WERI-Rb-1 (cell line): ENCODE measurements at regions not wholly inside any gene's neighbourhood (a gene's known extent, or its start where the extent isn't known, plus 50 kb on each side); places are given as distances from the start of the nearest gene placed in this dataset.
A peak's percentile ranks its signal among the peaks of the same experiment; 100 is the strongest.
"Not testable (repeated sequence)": the region's sequence is repeated elsewhere in the genome, so short reads cannot be mapped to it uniquely, and the experiment has no call there.

Experiments
- DNase-seq: peaks from one replicate; pipeline ENCODE4 v3.0.0-alpha.2; 2020
- H3K27ac ChIP-seq: fragments of 250-450 bp; sonication (Bioruptor Pico); 2 replicates; pipeline ENCODE4 v1.5.1; 2020; ENCODE audit warnings: mild to moderate bottlenecking, moderate library complexity
- H3K27me3 ChIP-seq: fragments of 250-450 bp; sonication (Bioruptor Pico); 2 replicates; pipeline ENCODE4 v1.5.1; 2021; ENCODE audit warnings: mild to moderate bottlenecking, low read depth, moderate library complexity; ENCODE audit not compliant: insufficient read depth, severe bottlenecking
- H3K36me3 ChIP-seq: fragments of 250-450 bp; sonication (Bioruptor Pico); 2 replicates; pipeline ENCODE4 v1.5.1; 2020; ENCODE audit warnings: mild to moderate bottlenecking, moderate library complexity
- H3K4me3 ChIP-seq: 2 replicates; pipeline ENCODE4 v1.5.1; 2011; ENCODE audit warnings: low read depth, mild to moderate bottlenecking, control low read depth, low read length
- H3K9me3 ChIP-seq: fragments of 250-450 bp; sonication (Bioruptor Pico); 2 replicates; pipeline ENCODE4 v1.5.1; 2021; ENCODE audit warnings: mild to moderate bottlenecking, moderate library complexity; ENCODE audit not compliant: severe bottlenecking
- CTCF ChIP-seq: IDR thresholded peaks from 2 replicates; pipeline ENCODE4 v1.5.1; 2011; ENCODE audit warnings: low read depth, mild to moderate bottlenecking, control low read depth, inconsistent platforms, low read length

- no peak for DNase-seq
- Histone ChIP-seq H3K4me3 (no peak overlapping the region), H3K27ac (no peak overlapping the region), H3K9me3 (no peaks in the 10 kb centered on the region), H3K36me3 (no peaks in the 10 kb centered on the region), H3K27me3 (peaks cover 28% of the 10 kb centered on the region)
- no peak for TF ChIP-seq CTCF
These were observed 178.6 kb upstream of the TBL1X start for GRCh38 chrX:9286234-9286633.

- Histone ChIP-seq H3K36me3 (no peaks in the 10 kb centered on the region), H3K27me3 (peaks cover 28% of the 10 kb centered on the region), H3K9me3 (no peaks in the 10 kb centered on the region), H3K27ac (no peak overlapping the region), H3K4me3 (no peak overlapping the region)
- TF ChIP-seq CTCF: no peak
- no peak for DNase-seq
These were observed 173.2 kb upstream of the TBL1X start for GRCh38 chrX:9291629-9292028.

- Histone ChIP-seq H3K27me3 (peaks cover 25% of the 10 kb centered on the region), H3K4me3 (peak overlapping the region; percentile 4; the same call in 1 of the 2 replicates), H3K9me3 (no peaks in the 10 kb centered on the region), H3K36me3 (no peaks in the 10 kb centered on the region), H3K27ac (no peak overlapping the region)
- no peak for TF ChIP-seq CTCF
- DNase-seq: peak; percentile 41
These were observed 171.8 kb upstream of the TBL1X start for GRCh38 chrX:9293051-9293496.

- no peaks in the 10 kb centered on the region for H3K9me3 ChIP-seq
- H3K4me3 ChIP-seq: no peak overlapping the region
- H3K27me3 ChIP-seq: peaks cover 21% of the 10 kb centered on the region
- H3K27ac ChIP-seq: no peak overlapping the region
- DNase-seq: no peak
- TF ChIP-seq CTCF: no peak
- no peaks in the 10 kb centered on the region for H3K36me3 ChIP-seq
These were observed 171.0 kb upstream of the TBL1X start for GRCh38 chrX:9293903-9294302.

- H3K9me3 ChIP-seq: no peaks in the 10 kb centered on the region
- no peak for TF ChIP-seq CTCF
- no peak for DNase-seq
- peaks cover 9% of the 10 kb centered on the region for H3K27me3 ChIP-seq
- no peak overlapping the region for H3K4me3 ChIP-seq
- H3K27ac ChIP-seq: no peak overlapping the region
- no peaks in the 10 kb centered on the region for H3K36me3 ChIP-seq
These were observed 169.3 kb upstream of the TBL1X start for GRCh38 chrX:9295551-9295950.

GRCh38 chrX:9298221-9298620 lies 166.6 kb upstream of the TBL1X start:
- no peak for DNase-seq
- no peak for TF ChIP-seq CTCF
- H3K36me3 ChIP-seq: no peaks in the 10 kb centered on the region
- H3K4me3 ChIP-seq: no peak overlapping the region
- no peak overlapping the region for H3K27ac ChIP-seq
- no peaks in the 10 kb centered on the region for H3K9me3 ChIP-seq
- H3K27me3 ChIP-seq: peaks cover 3% of the 10 kb centered on the region

- not testable (repeated sequence) for H3K27me3 ChIP-seq, DNase-seq, H3K9me3 ChIP-seq
These were observed 165.2 kb upstream of the TBL1X start for GRCh38 chrX:9299681-9300080.

More at GRCh38 chrX:9299681-9300080, 165.2 kb upstream of the TBL1X start:
- not testable (repeated sequence) for H3K36me3 ChIP-seq, H3K4me3 ChIP-seq, H3K27ac ChIP-seq
